Right lobe of liver (tissue), 4 donors: ENCODE measurements at regions not wholly inside any gene's neighbourhood (a gene's known extent, or its start where the extent isn't known, plus 50 kb on each side); places are given as distances from the start of the nearest gene placed in this dataset.

Experiments used
- CTCF ChIP-seq, 4 donors: fragments of 200-600 bp in 3 of 4; fragments of 450-650 bp in 1 of 4; IDR thresholded peaks; one replicate each; pipeline versions ENCODE4 v1.5.1 to v1.8.0; 2016 to 2022; ENCODE audit warnings: antibody characterized with exemption in 4 of 4, mild to moderate bottlenecking in 2 of 4
- POLR2A ChIP-seq: fragments of 450-650 bp; IDR thresholded peaks from one replicate; pipeline ENCODE4 v1.6.1; 2017; ENCODE audit warnings: antibody characterized with exemption, mild to moderate bottlenecking
- donor health status: DM: no; HTN: no; CAD: no.
- donor health status: DM: no; HTN: no; CAD: no.
- donor health status: DM: no; HTN: yes; CAD: no.

- TF ChIP-seq CTCF (IDR thresholded peaks at IDR 0.05) (peak; percentile 47 to 53 (median 49)), POLR2A (no peak)
Measured at GRCh38 chr14:43539210-43539609, 967.9 kb downstream of the FSCB start.
